NCI-H82 treated with DMSO at 0.1 percent for 48 hours (cell line): ENCODE measurements at regions not wholly inside any gene's neighbourhood (a gene's known extent, or its start where the extent isn't known, plus 50 kb on each side); places are given as distances from the start of the nearest gene placed in this dataset.

Experiments used
- DNase-seq: peaks from one replicate; lab custom pipeline; 2025; ENCODE audit not compliant: unreplicated experiment; lab: John Stamatoyannopoulos, UW

- no peak for DNase-seq
Observed at GRCh38 chr2:183995632-183996031, 602.7 kb upstream of the ZNF804A start.

GRCh38 chr2:183996825-183997793, 601.2 kb upstream of the ZNF804A start:
- DNase-seq, result peak; percentile 98

- DNase-seq, result no peak
Observed at GRCh38 chr2:183998041-183998796, 600.1 kb upstream of the ZNF804A start.

GRCh38 chr2:183998797-183999190, 599.5 kb upstream of the ZNF804A start:
- no peak for DNase-seq

GRCh38 chr2:184004289-184004947, 593.9 kb upstream of the ZNF804A start:
- DNase-seq, result peak; percentile 32

- DNase-seq, result peak; percentile 95
Observed at GRCh38 chr2:184004948-184005672, 593.2 kb upstream of the ZNF804A start.

GRCh38 chr2:184006998-184007397, 591.3 kb upstream of the ZNF804A start:
- no peak for DNase-seq

- no peak for DNase-seq
Observed at GRCh38 chr2:184026961-184027360, 571.4 kb upstream of the ZNF804A start.

- DNase-seq, result no peak
Observed at GRCh38 chr2:184030245-184030644, 568.1 kb upstream of the ZNF804A start.

- DNase-seq, result peak; percentile 21
Observed at GRCh38 chr2:184030989-184031388, 567.3 kb upstream of the ZNF804A start.

- DNase-seq, result no peak
Observed at GRCh38 chr2:184031402-184032147, 566.8 kb upstream of the ZNF804A start.

GRCh38 chr2:184032983-184033382, 565.3 kb upstream of the ZNF804A start:
- no peak for DNase-seq

GRCh38 chr2:184037273-184037672, 561.1 kb upstream of the ZNF804A start:
- no peak for DNase-seq

GRCh38 chr2:184039493-184039892, 558.8 kb upstream of the ZNF804A start:
- peak; percentile 37 for DNase-seq

- DNase-seq, result no peak
Observed at GRCh38 chr2:184040230-184040629, 558.1 kb upstream of the ZNF804A start.

GRCh38 chr2:184041077-184041476, 557.3 kb upstream of the ZNF804A start:
- no peak for DNase-seq

- DNase-seq, result no peak
Observed at GRCh38 chr2:184041777-184042176, 556.6 kb upstream of the ZNF804A start.

GRCh38 chr2:184047536-184047935, 550.8 kb upstream of the ZNF804A start:
- no peak for DNase-seq

- DNase-seq, result no peak
Observed at GRCh38 chr2:184049566-184049965, 548.8 kb upstream of the ZNF804A start.

GRCh38 chr2:184053326-184053725, 545.0 kb upstream of the ZNF804A start:
- DNase-seq, result no peak
